Raji (cell line): ENCODE measurements at regions not wholly inside any gene's neighbourhood (a gene's known extent, or its start where the extent isn't known, plus 50 kb on each side); places are given as distances from the start of the nearest gene placed in this dataset.

Experiments
- POLR2A ChIP-seq: IDR thresholded peaks from 2 replicates; pipeline ENCODE4 v1.6.1; 2011; ENCODE audit warnings: low read depth, low read length, control low read depth; ENCODE audit not compliant: insufficient read depth

GRCh38 chr21:36207577-36208320 lies 51.1 kb downstream of the DOP1B start:
- no peak for TF ChIP-seq POLR2A

- no peak for TF ChIP-seq POLR2A
These were observed 51.8 kb downstream of the DOP1B start for GRCh38 chr21:36208326-36209013.

DNA sequence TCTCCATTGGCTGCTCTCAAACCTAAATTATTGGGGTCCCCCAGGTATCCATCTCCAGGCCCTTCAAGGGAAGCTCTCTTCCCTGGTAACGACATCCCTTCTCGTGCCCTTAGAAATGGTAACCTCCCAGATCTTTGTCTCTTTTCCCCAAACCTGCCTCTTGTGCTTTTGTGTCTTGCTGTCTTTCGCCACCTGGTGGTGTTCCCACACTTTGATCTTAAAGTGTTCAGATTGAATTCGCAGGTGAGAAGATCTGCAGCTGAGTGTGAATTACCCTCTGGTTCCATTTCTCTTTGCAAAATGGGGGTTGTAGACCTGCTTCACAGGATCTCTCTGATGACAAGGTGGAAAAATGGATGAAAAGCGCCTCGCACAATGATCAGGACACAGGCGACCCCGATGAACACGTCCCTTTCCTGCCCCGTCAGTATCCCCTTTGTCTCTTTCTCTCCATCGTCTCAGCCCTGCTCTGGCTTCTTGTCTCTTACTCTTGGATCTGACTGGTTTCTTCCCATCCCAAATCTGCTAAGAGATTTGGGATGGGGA lies 53.1 kb downstream of the DOP1B start:
- no peak for TF ChIP-seq POLR2A

DNA sequence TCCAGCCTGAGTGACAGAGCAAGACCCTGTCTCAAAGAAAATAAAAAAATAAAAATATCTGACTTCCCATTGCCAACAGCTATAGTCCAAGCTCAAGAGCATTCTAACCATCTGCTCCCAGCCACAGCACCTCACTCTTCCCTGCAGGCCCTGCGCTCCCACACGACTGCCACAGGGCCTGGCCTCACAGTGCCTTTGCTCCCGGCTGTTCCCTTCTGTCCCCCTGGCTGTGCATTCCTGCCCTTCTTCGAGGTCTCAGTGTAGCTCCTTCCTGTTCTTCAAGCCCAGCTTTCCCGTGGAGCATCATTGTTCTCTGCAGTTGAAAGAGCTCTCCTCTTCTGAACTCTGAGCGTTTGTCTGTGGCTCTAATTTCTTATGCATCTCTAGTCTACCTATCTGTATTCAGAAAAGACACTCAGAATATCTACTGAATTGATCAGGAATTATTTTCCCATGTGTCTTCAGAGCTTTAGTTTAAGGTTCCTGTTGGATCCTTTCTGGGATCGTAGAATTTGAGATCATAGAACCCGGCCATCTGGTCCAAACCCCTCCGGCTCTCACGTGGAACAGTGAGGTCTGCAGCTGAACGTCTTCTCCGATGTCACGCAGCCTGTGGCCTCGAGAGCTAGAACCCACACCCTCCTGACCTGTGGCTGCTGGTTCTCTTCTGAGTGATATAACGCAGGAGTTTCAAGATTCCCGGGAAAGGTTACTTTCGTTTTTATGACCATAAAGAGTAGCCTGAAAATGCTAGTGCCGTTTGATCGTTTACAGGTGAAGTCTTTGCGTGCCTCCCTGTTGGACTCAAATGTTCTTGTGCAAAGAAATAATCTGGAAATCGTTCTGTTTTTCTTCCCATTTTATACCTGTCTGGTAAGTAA lies 54.4 kb downstream of the DOP1B start:
- no peak for TF ChIP-seq POLR2A

DNA sequence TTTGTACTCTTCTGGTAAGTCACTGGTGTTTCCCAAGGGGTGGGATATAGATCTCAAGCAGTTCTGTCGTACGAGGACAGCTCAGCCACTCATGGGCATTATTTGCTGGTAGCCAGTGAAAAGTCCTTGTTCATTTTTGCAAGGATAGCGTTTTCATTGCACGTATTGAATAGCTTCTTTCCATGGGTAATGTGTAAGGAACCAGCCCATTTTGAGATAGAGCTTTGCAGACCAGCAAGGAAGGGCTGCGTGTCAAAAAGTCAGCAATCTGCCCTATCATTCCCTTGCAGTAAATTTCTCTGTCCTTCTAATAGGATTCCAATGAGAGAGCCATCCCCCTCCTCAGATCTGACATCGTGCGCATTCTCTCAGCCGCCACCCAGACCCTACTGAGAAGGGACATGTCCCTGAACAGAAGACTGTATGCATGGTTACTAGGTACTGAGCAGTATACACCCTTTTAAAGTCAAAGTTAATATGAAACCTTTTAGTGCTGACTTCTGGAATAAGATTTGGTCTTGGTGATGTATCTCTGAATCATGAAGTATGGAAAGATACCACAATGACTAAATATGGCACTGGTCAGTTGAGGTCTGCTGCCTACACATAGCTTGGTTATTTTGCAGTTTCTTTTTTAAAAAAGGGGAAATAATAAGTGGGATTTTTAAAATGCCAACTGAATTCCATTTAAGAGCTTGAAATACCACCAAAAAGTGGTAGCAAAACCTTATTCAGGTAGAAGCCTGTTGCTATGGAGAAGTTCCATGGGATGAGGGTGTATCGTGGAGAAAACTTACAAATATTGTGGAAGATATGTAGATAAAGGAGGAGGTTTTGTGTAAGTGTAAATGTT lies 55.3 kb downstream of the DOP1B start:
- TF ChIP-seq POLR2A: no peak

- no peak for TF ChIP-seq POLR2A
These were observed 55.8 kb downstream of the DOP1B start for GRCh38 chr21:36212513-36212780.

DNA sequence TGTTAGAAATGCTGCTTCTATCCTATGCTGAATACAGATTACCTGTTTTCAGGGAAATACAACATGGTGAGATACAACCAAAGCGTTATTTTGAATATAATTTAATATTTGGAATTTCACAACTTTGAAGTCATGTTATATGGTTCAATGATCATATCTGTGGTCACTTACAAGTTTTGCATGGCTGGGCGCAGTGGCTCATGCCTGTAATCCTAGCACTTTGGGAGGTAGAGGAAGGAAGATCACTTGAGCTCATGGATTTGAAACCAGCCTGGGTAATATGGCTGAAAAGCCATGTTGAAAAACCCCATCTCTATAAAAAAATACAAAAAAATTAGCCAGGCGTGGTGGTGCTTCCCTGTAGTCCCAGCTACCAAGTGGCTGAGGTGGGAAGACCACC lies 57.9 kb downstream of the DOP1B start:
- no peak for TF ChIP-seq POLR2A

- TF ChIP-seq POLR2A: no peak
These were observed 61.1 kb downstream of the DOP1B start for GRCh38 chr21:36217743-36218142.

GRCh38 chr21:36218691-36219090 lies 62.1 kb downstream of the DOP1B start:
- TF ChIP-seq POLR2A: no peak

- TF ChIP-seq POLR2A: no peak
These were observed 66.8 kb downstream of the DOP1B start for GRCh38 chr21:36223451-36223850.

- no peak for TF ChIP-seq POLR2A
These were observed 72.6 kb downstream of the DOP1B start for GRCh38 chr21:36229181-36229580.

DNA sequence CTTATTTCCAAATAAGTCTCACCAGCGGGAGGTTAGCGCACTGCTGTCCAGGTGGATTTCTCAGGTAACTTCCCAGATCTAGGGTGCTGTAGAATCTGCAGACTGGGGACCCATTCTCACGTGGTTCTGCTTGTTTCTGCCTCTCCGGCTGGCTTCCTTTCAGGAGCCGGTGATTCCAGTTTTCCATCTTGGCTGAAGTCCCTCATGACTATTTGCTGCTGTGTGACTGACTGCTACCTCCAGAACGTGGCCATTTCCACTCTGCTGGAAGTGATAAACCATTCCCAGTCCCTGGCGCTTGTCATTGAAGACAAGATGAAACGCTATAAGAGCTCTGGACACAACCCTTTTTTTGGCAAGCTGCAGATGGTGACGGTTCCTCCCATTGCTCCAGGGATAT lies 76.0 kb downstream of the DOP1B start:
- TF ChIP-seq POLR2A: no peak

DNA sequence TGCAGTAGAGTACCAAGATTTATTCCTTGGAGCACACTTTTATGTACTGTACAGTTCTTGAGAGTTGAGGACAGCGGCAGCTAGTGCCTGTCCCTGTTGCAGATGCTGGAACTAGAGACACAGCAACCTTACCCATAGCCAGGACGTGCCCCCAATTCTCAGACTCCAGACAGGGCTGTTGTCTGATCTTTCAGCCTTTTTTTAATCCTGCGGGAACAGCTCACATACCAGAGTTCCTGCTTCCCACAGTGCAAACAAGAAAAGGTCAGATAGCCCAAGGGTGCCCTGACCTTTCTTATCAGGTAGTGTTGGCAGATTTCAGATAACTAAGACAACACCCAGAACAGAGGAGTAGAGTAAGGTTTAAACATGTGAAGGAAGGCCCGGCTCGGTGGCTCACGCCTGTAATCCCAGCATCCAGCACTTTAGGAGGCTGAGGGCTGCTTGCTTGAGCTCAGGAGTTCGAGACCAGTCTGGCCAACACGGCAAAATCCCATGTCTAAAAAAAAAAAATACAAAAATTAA lies 78.5 kb downstream of the DOP1B start:
- no peak for TF ChIP-seq POLR2A

DNA sequence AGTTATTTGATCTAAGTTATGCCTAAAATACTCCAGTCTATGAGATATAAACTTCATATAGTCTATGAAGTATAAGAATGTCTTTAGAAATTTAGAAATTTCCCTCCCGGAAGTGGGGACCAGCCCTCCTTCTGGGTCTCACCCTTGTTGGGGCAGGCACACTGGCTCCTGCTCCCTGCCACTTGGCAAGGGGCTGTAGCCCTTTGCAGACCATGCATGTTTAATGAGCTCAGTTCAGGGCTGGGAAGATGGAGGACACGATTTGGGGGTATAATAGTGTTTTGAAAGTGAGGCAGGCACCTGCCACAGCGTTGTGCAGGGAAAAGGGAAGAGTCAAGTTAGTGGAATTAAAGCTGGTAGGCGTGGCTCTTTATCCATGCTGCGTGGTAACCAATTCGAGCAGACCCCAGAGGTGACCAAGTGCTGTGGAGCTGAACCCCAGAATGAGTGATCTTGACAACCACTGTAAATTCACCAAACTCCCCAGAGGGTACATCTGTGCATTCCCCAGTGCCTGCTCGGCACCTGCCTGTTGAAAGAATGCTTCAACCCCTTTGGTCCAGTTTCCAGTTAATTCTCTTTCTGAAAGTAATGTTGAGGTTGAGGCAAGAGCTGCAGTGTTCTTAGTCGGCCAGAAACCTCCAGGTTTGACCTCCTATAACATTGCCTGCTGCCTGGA lies 79.6 kb downstream of the DOP1B start:
- no peak for TF ChIP-seq POLR2A
